Body of pancreas (tissue), 4 donors: ENCODE measurements at regions not wholly inside any gene's neighbourhood (a gene's known extent, or its start where the extent isn't known, plus 50 kb on each side); places are given as distances from the start of the nearest gene placed in this dataset.

Source experiments
- ATAC-seq: fragments of 150-250 bp; one replicate; pipeline ENCODE4 v1.9.1; 2016
- DNase-seq, 4 donors: peaks; one replicate each; pipeline ENCODE4 v3.0.0-alpha.2; 2019
- H3K27ac ChIP-seq, 4 donors: fragments of 200-600 bp; sonication (generic); 1 replicate in 3 of 4; 2 replicates in 1 of 4; pipeline versions ENCODE4 v1.5.1 to v1.6.1; 2016 to 2019; ENCODE audit warnings: mild to moderate bottlenecking in 1 of 4, mixed read lengths in 1 of 4, moderate library complexity in 1 of 4
- H3K27me3 ChIP-seq, 2 donors: fragments of 200-600 bp; sonication (generic); one replicate each; pipeline ENCODE4 v1.6.0; 2016; ENCODE audit warnings: mild to moderate bottlenecking in 1 of 2
- H3K36me3 ChIP-seq, 2 donors: fragments of 200-600 bp; sonication (generic); replicated peaks in 1 of 2; 2 replicates each; pipeline ENCODE4 v1.5.1; 2016; ENCODE audit warnings: low read depth in 2 of 2; ENCODE audit not compliant: insufficient read depth in 1 of 2
- H3K4me1 ChIP-seq: fragments of 200-600 bp; sonication (generic); one replicate; pipeline ENCODE4 v1.6.0; 2016
- H3K4me3 ChIP-seq, 2 donors: fragments of 200-600 bp; sonication (generic); 1 replicate in 1 of 2; 2 replicates in 1 of 2; pipeline ENCODE4 v1.5.1; 2016 to 2019
- H3K9me3 ChIP-seq, 3 donors: fragments of 200-600 bp; sonication (generic); 1 replicate in 2 of 3; 2 replicates in 1 of 3; pipeline ENCODE4 v1.5.1; 2016
- CTCF ChIP-seq, 7 experiments: fragments of 450-650 bp in 4 of 7; fragments of 200-600 bp in 3 of 7; sonication (generic) in 3 of 7; IDR thresholded peaks; one replicate each; pipeline ENCODE4 v1.5.1; 2016 to 2019; ENCODE audit warnings: antibody characterized with exemption in 7 of 7
- POLR2A ChIP-seq, 3 donors: fragments of 450-650 bp; IDR thresholded peaks; one replicate each; pipeline ENCODE4 v1.6.1; 2016; ENCODE audit warnings: antibody characterized with exemption in 3 of 3, mild to moderate bottlenecking in 2 of 3
- WGBS, 2 donors: methylation state at CpG; one replicate each; pipeline ENCODE4 v1.1.5; 2017; 5-methylcytosine and 5-hydroxymethylcytosine counted together
- intact Hi-C: fragments of 100-400 bp; cut with DNase I; formaldehyde crosslinking; loops from one replicate; pipeline ENCODE4 v1.15.1; 2023

GRCh38 chr5:10839916-10840599 lies 79.0 kb upstream of the DAP start:
- 80 to 92% methylated on average over 3 of the region's 3 CpGs for WGBS, 2 donors
- H3K27me3 ChIP-seq: no peaks in the 10 kb centered on the region
- DNase-seq: no peak
- no peaks in the 10 kb centered on the region for H3K4me1 ChIP-seq
- intact Hi-C loops: no loop called here
- no peaks in the 10 kb centered on the region for H3K9me3 ChIP-seq
- no peak for TF ChIP-seq POLR2A (IDR thresholded peaks at IDR 0.05)
- no peak for TF ChIP-seq CTCF (IDR thresholded peaks at IDR 0.05)
- no peak overlapping the region for H3K27ac ChIP-seq
- H3K4me3 ChIP-seq: no peak overlapping the region
- no peaks in the 10 kb centered on the region for H3K36me3 ChIP-seq
- ATAC-seq: no peak

- no peak overlapping the region for H3K27ac ChIP-seq
- 47 to 61% methylated on average over 3 of the region's 3 CpGs for WGBS, 2 donors
- ATAC-seq: peak; percentile 55
Observed at GRCh38 chr5:10839118-10839517, 78.1 kb upstream of the DAP start.

GRCh38 chr5:10838038-10838437 lies 77.0 kb upstream of the DAP start:
- 90 to 97% methylated on average over 5 of the region's 5 CpGs for WGBS, 2 donors
- Histone ChIP-seq H3K4me3 (no peak overlapping the region), H3K27me3 (no peaks in the 10 kb centered on the region), H3K27ac (no peak overlapping the region), H3K4me1 (no peaks in the 10 kb centered on the region), H3K9me3 (no peaks in the 10 kb centered on the region), H3K36me3 (no peaks in the 10 kb centered on the region)
- ATAC-seq: no peak
- intact Hi-C loops: no loop called here
- DNase-seq: no peak
- TF ChIP-seq CTCF (IDR thresholded peaks at IDR 0.05) (no peak), POLR2A (IDR thresholded peaks at IDR 0.05) (no peak)

More at GRCh38 chr5:10839118-10839517, 78.1 kb upstream of the DAP start:
- Histone ChIP-seq H3K4me3 (no peak overlapping the region), H3K9me3 (no peaks in the 10 kb centered on the region), H3K27me3 (no peaks in the 10 kb centered on the region), H3K4me1 (no peaks in the 10 kb centered on the region), H3K36me3 (no peaks in the 10 kb centered on the region)
- intact Hi-C loops: no loop called here
- peak; percentile 39 to 59 (median 42) for DNase-seq
- TF ChIP-seq CTCF (IDR thresholded peaks at IDR 0.05) (no peak), POLR2A (IDR thresholded peaks at IDR 0.05) (no peak)

- Histone ChIP-seq H3K4me1 (no peaks in the 10 kb centered on the region), H3K9me3 (no peaks in the 10 kb centered on the region), H3K36me3 (no peaks in the 10 kb centered on the region), H3K4me3 (no peak overlapping the region), H3K27me3 (no peaks in the 10 kb centered on the region), H3K27ac (no peak overlapping the region)
- no peak for ATAC-seq
- TF ChIP-seq POLR2A (IDR thresholded peaks at IDR 0.05) (no peak), CTCF (IDR thresholded peaks at IDR 0.05) (no peak)
- 94 to 98% methylated on average over 2 of the region's 2 CpGs for WGBS, 2 donors
- intact Hi-C loops: no loop called here
- no peak for DNase-seq
Observed at GRCh38 chr5:10836986-10837385, 76.0 kb upstream of the DAP start.

GRCh38 chr5:10834695-10835094 lies 73.7 kb upstream of the DAP start:
- no peaks in the 10 kb centered on the region for H3K36me3 ChIP-seq
- ATAC-seq (no peak), DNase-seq (no peak)
- no peak overlapping the region for H3K27ac ChIP-seq
- no peaks in the 10 kb centered on the region for H3K4me1 ChIP-seq
- intact Hi-C loops: no loop called here
- H3K27me3 ChIP-seq: no peaks in the 10 kb centered on the region
- 78 to 90% methylated on average over 1 of the region's 1 CpG for WGBS, 2 donors
- TF ChIP-seq POLR2A (IDR thresholded peaks at IDR 0.05): no peak
- TF ChIP-seq CTCF (IDR thresholded peaks at IDR 0.05): no peak
- no peak overlapping the region for H3K4me3 ChIP-seq
- no peaks in the 10 kb centered on the region for H3K9me3 ChIP-seq
